SHP77 treated with DMSO at 0.1 percent for 48 hours (cell line): ENCODE measurements at regions not wholly inside any gene's neighbourhood (a gene's known extent, or its start where the extent isn't known, plus 50 kb on each side); places are given as distances from the start of the nearest gene placed in this dataset.

Experiments used
- DNase-seq: peaks from one replicate; lab custom pipeline; 2025; lab: John Stamatoyannopoulos, UW

DNA sequence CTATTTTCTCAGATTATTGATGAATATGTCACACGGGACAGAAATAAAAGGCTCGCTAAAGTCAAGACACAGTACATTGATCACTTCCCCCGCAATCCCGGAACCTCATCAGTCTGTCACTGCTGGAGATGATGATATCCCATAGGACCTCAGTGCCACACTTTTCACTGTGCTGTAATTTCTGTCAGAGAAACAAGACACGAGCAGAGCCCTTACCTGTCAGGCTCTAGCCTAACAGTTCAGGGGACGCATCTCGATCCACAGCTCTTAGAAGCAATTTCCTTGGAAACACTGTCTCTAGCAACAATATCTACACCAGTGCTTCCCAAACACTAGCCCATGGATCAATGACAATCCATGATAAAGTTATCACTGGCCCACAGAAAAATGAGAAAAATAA, 140.0 kb downstream of the GRIN2B start:
- DNase-seq = no peak

GRCh38 chr12:13839365-13840336, 141.8 kb downstream of the GRIN2B start:
- no peak for DNase-seq

DNA sequence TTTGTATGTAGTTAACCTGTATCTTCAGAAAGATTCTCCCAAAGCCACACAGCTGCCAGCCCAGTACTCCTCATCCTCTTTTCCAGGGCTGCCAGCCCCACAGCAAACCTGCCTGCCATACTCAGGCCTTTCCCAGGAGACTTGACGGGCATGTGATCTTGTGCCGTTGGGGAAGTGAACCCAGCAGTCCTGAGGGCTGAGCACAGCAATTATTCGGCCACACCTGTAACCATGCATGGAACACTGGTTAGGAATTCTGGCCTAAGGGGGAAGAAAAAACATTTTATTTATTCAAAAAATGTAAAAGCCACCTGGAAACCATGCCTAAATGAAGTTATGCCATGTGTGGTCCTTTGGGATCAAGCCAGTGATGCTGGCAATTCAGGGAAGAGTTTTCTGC, 145.3 kb downstream of the GRIN2B start:
- DNase-seq = no peak

DNA sequence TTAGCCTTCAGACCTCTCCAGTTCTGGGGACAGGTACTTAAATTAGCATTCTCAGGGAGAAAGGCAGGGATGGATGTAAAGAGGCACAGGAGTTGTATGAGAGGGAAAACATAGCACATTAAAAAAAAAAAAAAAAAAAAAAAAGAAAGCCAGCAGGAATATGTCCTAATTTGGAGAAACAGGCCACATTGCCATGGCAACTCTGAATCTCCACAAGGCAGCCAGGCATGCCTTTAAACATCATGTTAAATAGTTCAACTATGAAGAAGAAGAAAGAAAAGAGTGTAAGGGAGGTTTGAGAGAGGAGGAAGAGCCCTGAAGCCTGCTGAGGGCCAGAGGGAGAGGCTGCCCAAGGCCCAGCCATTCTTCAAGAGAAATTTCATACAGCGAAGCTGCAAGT, 145.8 kb downstream of the GRIN2B start:
- DNase-seq = no peak

DNA sequence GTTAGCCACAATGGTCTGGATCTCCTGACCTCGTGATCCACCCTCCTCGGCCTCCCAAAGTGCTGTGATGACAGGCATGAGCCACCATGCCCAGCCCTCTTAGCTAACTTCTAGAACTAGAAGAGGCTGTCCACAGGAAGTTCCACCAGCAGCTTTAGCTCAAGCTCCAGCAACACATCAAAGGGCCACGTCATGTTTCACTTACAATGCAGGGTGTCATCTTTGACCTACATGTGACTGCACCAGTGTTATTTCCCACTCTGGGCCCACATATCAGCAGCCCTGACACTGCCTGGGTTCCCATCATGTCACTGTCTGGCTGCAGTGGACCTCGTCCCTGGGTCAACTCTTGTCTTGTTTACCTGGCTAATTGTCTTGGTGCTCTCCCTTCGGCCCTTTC, 147.2 kb downstream of the GRIN2B start:
- DNase-seq = no peak

DNA sequence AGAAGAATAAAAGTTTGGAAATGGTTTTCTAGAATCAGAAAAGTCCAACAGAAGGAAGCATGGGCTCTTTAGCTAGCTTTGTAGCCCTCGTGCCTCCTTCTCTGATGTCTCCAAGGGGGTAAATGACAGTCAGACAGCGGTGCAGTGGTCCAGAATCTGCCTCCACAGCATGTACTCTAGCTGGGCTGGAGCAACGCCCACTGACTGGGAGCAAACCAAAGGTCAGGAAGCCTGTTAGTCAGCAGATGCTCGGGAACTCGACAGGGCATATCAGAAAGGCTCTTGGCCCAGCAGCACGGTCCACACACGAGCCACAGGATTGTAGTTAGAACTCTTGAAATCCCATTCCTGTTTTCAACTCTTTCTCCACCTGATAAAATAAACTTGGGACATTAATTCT, 164.3 kb downstream of the GRIN2B start:
- DNase-seq = no peak

- DNase-seq = no peak
Observed at GRCh38 chr12:13816394-13816793, 165.0 kb downstream of the GRIN2B start.

- no peak for DNase-seq
Observed at GRCh38 chr12:13812168-13812567, 169.2 kb downstream of the GRIN2B start.

DNA sequence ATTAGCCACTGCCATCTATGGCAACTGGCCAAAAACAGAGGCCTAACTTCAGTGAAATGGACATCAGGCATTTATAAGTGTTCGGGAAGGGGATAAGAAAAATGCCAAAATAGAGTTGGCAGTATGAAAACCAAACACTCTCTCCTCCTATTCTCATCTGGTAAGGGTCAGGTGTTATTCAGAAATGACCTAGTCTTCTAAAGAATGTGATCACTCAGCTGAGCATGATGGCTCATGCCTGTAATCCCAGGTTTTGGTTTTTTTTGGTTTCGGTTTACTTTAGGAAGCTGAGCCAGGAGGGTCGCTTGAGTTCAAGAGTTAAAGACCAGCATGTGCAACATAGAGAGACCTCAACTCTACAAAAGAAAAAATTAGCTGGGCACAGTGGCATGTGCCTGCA, 170.3 kb downstream of the GRIN2B start:
- no peak for DNase-seq

DNA sequence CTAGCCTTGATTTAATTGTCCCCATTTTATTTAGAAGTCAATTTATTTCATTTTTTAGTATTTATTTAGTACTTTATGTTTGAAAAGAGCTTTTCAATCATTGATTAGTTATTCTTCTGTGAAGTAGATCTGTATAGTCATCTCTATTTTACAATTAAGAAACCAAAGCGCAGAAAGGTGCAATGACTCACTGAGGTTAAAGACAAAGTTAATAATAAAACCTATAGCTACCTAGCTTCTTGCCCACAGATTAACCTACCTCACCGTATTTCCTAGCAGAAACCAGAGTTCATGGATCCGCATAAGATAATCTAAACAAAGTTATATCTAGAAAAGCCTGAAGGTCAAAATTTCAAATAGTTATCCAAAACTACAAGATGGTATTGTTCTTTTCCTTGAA, 176.4 kb downstream of the GRIN2B start:
- no peak for DNase-seq

GRCh38 chr12:13801543-13801942, 179.9 kb downstream of the GRIN2B start:
- DNase-seq = no peak

- no peak for DNase-seq
Observed at GRCh38 chr12:13799574-13799973, 181.8 kb downstream of the GRIN2B start.

DNA sequence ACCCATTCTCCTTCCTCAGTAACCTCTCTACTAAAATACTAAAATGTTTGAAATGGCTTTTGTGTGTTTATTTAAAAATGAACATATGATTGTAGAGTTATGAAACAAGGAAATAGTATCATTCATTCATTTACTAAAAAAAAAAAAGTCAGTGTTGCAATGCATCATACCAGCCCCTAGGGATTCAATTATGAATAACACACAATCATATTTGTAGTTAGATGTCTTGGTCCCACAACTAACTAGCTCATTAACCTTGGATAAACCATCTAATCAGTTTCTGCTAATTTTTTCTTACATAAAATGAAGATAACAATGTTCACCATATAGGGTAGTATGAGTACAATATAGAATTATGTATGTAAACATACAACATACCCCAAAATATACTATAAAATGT, 183.2 kb downstream of the GRIN2B start:
- DNase-seq = no peak

- DNase-seq = no peak
Observed at GRCh38 chr12:13794706-13795105, 186.7 kb downstream of the GRIN2B start.

- DNase-seq = no peak
Observed at GRCh38 chr12:13790317-13790716, 191.1 kb downstream of the GRIN2B start.

- no peak for DNase-seq
Observed at GRCh38 chr12:13788626-13789025, 192.8 kb downstream of the GRIN2B start.

GRCh38 chr12:13786646-13787045, 194.8 kb downstream of the GRIN2B start:
- DNase-seq = no peak

GRCh38 chr12:13784504-13784903, 196.9 kb downstream of the GRIN2B start:
- DNase-seq = no peak

DNA sequence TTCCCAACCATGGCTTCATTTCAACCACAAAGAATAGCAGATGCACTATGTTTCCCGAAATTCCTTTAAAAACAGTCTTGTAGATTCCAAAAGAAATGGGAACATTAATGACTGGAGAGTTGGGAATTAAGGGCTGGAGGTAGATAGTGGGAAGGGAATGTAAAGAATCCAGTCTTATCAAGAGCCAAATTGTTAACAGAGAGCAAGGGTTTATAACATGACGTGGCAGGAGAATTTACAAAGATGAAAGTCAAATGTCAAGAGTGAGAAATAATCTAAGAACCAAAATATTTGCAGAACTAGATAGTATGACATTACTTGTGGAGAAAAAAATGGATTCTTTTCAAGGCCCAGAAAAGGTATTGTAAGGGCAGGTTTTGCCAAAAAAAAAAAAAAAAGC, 200.9 kb downstream of the GRIN2B start:
- no peak for DNase-seq

GRCh38 chr12:13777374-13777773, 204.0 kb downstream of the GRIN2B start:
- no peak for DNase-seq

DNA sequence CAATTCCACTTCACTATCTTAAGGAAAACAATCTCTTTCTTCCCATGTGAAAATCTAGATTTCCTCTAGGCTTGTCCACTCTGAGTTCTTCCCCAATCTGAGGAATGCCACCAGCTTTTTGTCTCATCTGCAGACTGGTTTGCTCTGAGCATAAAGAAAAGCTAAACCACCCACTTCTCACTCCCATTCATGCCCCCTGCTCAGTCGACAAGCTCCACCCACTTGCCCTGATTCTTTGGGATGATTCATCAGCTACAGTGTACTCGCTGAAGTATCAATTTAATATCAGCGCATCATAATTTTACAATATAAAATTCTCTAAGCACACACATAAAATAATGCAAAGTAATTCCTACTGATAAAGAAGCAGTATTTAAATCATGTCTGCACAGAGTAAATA, 209.1 kb downstream of the GRIN2B start:
- DNase-seq = no peak

- no peak for DNase-seq
Observed at GRCh38 chr12:13770576-13770975, 210.8 kb downstream of the GRIN2B start.

- no peak for DNase-seq
Observed at GRCh38 chr12:13769966-13770365, 211.4 kb downstream of the GRIN2B start.

- DNase-seq = no peak
Observed at GRCh38 chr12:13769273-13769672, 212.1 kb downstream of the GRIN2B start.
